Neural cell (in vitro differentiated cells): ENCODE measurements at regions not wholly inside any gene's neighbourhood (a gene's known extent, or its start where the extent isn't known, plus 50 kb on each side); places are given as distances from the start of the nearest gene placed in this dataset.

Experiments used
- EZH2 ChIP-seq: fragments of 200-600, 300-800 bp; shearing (Covaris generic), sonication (generic); IDR thresholded peaks from 2 replicates; pipeline ENCODE4 v1.6.1; 2014; ENCODE audit warnings: antibody characterized with exemption, low read length, borderline replicate concordance, mild to moderate bottlenecking; ENCODE audit not compliant: insufficient read depth, poor library complexity, severe bottlenecking
- TF ChIP-seq, protein P1 (sequence below): fragments of 450-650 bp; IDR thresholded peaks from 2 replicates; pipeline ENCODE4 v1.5.1; 2014; ENCODE audit warnings: antibody characterized with exemption, mild to moderate bottlenecking, moderate library complexity; ENCODE audit not compliant: poor library complexity, severe bottlenecking

DNA sequence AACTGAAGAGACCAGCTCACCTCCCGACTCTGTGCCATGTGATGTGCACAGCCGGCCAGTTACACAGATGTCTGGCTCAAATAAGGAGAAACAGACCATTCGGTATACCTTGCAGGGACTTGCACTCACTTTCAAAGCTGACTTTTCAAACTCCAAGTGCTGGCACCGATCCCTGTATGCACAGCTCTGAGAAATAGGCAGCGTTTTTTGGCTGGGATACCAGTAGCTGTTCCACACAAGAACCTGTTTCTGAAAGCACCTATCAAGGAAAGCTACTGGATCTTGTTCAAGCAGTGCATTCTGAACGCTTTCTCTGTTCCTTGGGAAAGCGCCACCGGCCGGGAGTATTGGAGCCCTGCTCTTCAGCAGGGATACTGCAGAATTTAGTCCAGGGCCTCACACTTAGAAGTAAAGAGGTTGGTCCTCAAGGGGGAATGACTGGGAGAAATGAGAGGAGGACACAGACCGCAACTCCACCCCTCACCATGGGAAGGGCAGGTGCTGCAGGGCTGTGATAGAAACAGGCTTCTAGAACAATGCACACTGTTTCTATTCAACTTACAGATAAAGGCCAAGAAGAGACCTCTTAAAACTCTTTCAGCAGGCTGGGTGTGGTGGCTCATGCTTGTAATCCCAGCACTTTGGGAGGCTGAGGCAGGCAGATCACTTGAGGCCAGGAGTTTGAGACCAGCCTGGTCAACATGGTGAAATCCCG, 53.6 kb upstream of the PABPC3 start:
- TF ChIP-seq EZH2: no peak
- TF ChIP-seq, protein P1, sequence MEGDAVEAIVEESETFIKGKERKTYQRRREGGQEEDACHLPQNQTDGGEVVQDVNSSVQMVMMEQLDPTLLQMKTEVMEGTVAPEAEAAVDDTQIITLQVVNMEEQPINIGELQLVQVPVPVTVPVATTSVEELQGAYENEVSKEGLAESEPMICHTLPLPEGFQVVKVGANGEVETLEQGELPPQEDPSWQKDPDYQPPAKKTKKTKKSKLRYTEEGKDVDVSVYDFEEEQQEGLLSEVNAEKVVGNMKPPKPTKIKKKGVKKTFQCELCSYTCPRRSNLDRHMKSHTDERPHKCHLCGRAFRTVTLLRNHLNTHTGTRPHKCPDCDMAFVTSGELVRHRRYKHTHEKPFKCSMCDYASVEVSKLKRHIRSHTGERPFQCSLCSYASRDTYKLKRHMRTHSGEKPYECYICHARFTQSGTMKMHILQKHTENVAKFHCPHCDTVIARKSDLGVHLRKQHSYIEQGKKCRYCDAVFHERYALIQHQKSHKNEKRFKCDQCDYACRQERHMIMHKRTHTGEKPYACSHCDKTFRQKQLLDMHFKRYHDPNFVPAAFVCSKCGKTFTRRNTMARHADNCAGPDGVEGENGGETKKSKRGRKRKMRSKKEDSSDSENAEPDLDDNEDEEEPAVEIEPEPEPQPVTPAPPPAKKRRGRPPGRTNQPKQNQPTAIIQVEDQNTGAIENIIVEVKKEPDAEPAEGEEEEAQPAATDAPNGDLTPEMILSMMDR: no peak
